ENCODE measurements at regions not wholly inside any gene's neighbourhood (a gene's known extent, or its start where the extent isn't known, plus 50 kb on each side); places are given as distances from the start of the nearest gene placed in this dataset.

GRCh38 chr20:12170406-12170805 is 252.7 kb downstream of the BTBD3 start:
- peaks cover 5% of the 10 kb centered on the region for H3K9me3 Mint-ChIP-seq (ENCODE audit: insufficient read depth)

DNA sequence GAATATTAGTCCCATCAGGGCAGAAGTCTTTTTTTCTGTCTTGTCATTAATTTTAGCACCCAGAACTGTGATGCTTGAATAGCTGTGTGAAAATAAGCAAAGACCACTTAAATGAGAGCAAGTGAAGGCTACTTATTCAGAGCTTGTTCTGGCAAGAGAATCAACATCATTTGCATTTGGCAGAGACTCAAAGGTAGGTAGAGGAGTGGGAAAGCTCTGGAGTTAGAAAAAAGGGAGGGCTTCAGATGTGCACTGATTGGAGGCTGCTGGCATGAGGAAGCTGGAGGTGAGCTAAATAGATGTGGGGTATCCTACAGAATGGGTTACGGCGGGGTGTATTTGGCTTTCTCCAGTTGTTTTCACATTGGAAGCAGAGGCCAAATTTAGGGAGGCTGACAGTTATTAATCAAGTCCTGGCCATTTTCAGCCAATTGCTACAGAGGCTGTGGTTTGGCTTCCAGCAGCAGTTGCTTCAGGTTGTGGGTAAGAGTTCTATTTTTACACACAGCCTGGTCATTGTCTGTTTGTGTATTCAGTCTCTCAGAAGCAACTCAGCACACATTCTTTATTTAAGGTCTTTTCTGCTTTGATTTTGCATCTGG is 254.3 kb downstream of the BTBD3 start:
- no peak overlapping the region for H3K4me3 ChIP-seq (ENCODE audit: control extremely low read depth in 1 of 5, extremely low read depth in 1 of 5, insufficient read depth in 1 of 5, low read depth in 2 of 5, low read length in 4 of 5)
- no peak overlapping the region for H3K27ac Mint-ChIP-seq

More at GRCh38 chr20:12170406-12170805, 252.7 kb downstream of the BTBD3 start:
- no peak overlapping the region for H2AFZ ChIP-seq (ENCODE audit: insufficient read depth, low read depth, low read length, poor library complexity, severe bottlenecking)
- ATAC-seq (ENCODE audit: low read depth) (no peak), DNase-seq (no peak)
- no peaks in the 10 kb centered on the region for H3K27me3 Mint-ChIP-seq
- H3K36me3 ChIP-seq (replicated peaks in 1 of 2; ENCODE audit: control extremely low read depth in 1 of 2, control insufficient read depth in 1 of 2, extremely low read depth in 1 of 2, insufficient read depth in 2 of 2, low read length in 1 of 2): no peaks in the 10 kb centered on the region
- ChIA-PET CTCF (no interaction called here), POLR2A (no interaction called here)
- H3K9me3 ChIP-seq (ENCODE audit: control extremely low read depth in 1 of 3, control insufficient read depth in 2 of 3, insufficient read depth in 1 of 3, low read length in 2 of 3): peaks cover 0 to 2% (median 0%) of the 10 kb centered on the region in 3 donors
- H3K27me3 ChIP-seq (replicated peaks in 1 of 4; ENCODE audit: control extremely low read depth in 1 of 4, control insufficient read depth in 3 of 4, insufficient read depth in 4 of 4, low read length in 3 of 4): no peaks in the 10 kb centered on the region
- H3K4me1 ChIP-seq (ENCODE audit: control insufficient read depth in 2 of 2, insufficient read depth in 2 of 2, low read length in 2 of 2): no peaks in the 10 kb centered on the region
- H3K27ac Mint-ChIP-seq: no peak overlapping the region
- H3K4me1 Mint-ChIP-seq: no peaks in the 10 kb centered on the region
- TF ChIP-seq CTCF (IDR thresholded peaks at IDR 0.05): no peak
- TF ChIP-seq EZH2 (IDR thresholded peaks at IDR 0.05; ENCODE audit: borderline replicate concordance, insufficient read depth, low read depth, low read length, poor library complexity, severe bottlenecking): no peak
- no peak overlapping the region for H3K4me3 Mint-ChIP-seq
- no peak overlapping the region for H3K27ac ChIP-seq (ENCODE audit: low read length in 2 of 2)
- no peaks in the 10 kb centered on the region for H3K79me2 ChIP-seq (ENCODE audit: control insufficient read depth, insufficient read depth, low read length)
- no peak overlapping the region for H3K9ac ChIP-seq (ENCODE audit: low read length)
- WGBS (ENCODE audit: insufficient coverage): no CpG with 5 or more reads among the region's 1 CpG
- no peak overlapping the region for H3K4me2 ChIP-seq (replicated peaks; ENCODE audit: low read depth, low read length, poor library complexity, severe bottlenecking)
- intact Hi-C loops (cut with micrococcal nuclease): no loop called here
- H3K4me3 ChIP-seq (ENCODE audit: control extremely low read depth in 1 of 5, extremely low read depth in 1 of 5, insufficient read depth in 1 of 5, low read depth in 2 of 5, low read length in 4 of 5): no peak overlapping the region
- no peaks in the 10 kb centered on the region for H4K20me1 ChIP-seq (ENCODE audit: control insufficient read depth, insufficient read depth, low read length, poor library complexity, severe bottlenecking)

More for the DNA sequence above, 254.3 kb downstream of the BTBD3 start:
- Histone ChIP-seq H3K27ac (ENCODE audit: low read length in 2 of 2) (no peak overlapping the region), H3K4me2 (replicated peaks; ENCODE audit: low read depth, low read length, poor library complexity, severe bottlenecking) (no peak overlapping the region), H4K20me1 (ENCODE audit: control insufficient read depth, insufficient read depth, low read length, poor library complexity, severe bottlenecking) (no peaks in the 10 kb centered on the region), H2AFZ (ENCODE audit: insufficient read depth, low read depth, low read length, poor library complexity, severe bottlenecking) (no peak overlapping the region), H3K36me3 (replicated peaks in 1 of 2; ENCODE audit: control extremely low read depth in 1 of 2, control insufficient read depth in 1 of 2, extremely low read depth in 1 of 2, insufficient read depth in 2 of 2, low read length in 1 of 2) (no peaks in the 10 kb centered on the region), H3K79me2 (ENCODE audit: control insufficient read depth, insufficient read depth, low read length) (no peaks in the 10 kb centered on the region), H3K9ac (ENCODE audit: low read length) (no peak overlapping the region), H3K27me3 (replicated peaks in 1 of 4; ENCODE audit: control extremely low read depth in 1 of 4, control insufficient read depth in 3 of 4, insufficient read depth in 4 of 4, low read length in 3 of 4) (no peaks in the 10 kb centered on the region), H3K9me3 (ENCODE audit: control extremely low read depth in 1 of 3, control insufficient read depth in 2 of 3, insufficient read depth in 1 of 3, low read length in 2 of 3) (peaks cover 0 to 2% (median 0%) of the 10 kb centered on the region in 3 donors), H3K4me1 (ENCODE audit: control insufficient read depth in 2 of 2, insufficient read depth in 2 of 2, low read length in 2 of 2) (no peaks in the 10 kb centered on the region)
- Mint-ChIP-seq H3K4me3 (no peak overlapping the region), H3K9me3 (ENCODE audit: insufficient read depth) (peaks cover 5% of the 10 kb centered on the region), H3K27me3 (no peaks in the 10 kb centered on the region), H3K4me1 (no peaks in the 10 kb centered on the region)
- ATAC-seq (ENCODE audit: low read depth): no peak
- no peak for TF ChIP-seq CTCF (IDR thresholded peaks at IDR 0.05)
- no peak for TF ChIP-seq EZH2 (IDR thresholded peaks at IDR 0.05; ENCODE audit: borderline replicate concordance, insufficient read depth, low read depth, low read length, poor library complexity, severe bottlenecking)
- ChIA-PET CTCF (no interaction called here), POLR2A (no interaction called here)
- intact Hi-C loops (cut with micrococcal nuclease): no loop called here
- DNase-seq: no peak
- 42% methylated on average over 2 of the region's 2 CpGs for WGBS (ENCODE audit: insufficient coverage)

All from B cell (primary cell).